HFF-Myc (cell line): ENCODE measurements at regions not wholly inside any gene's neighbourhood (a gene's known extent, or its start where the extent isn't known, plus 50 kb on each side); places are given as distances from the start of the nearest gene placed in this dataset.

Experiments
- DNase-seq: peaks from one replicate; pipeline ENCODE4 v3.0.0-alpha.2; 2011; ENCODE audit warnings: low read depth; ENCODE audit errors: extremely low read depth
- H3K4me3 ChIP-seq: replicated peaks from 2 replicates; pipeline ENCODE4 v1.5.1; 2011; ENCODE audit warnings: low read depth, mild to moderate bottlenecking, control low read depth, low read length
- TF ChIP-seq, protein P1 (sequence below): IDR thresholded peaks from 2 replicates; pipeline ENCODE4 v1.5.1; 2012; ENCODE audit warnings: mild to moderate bottlenecking, low read depth, low read length, control low read depth; ENCODE audit errors: missing control alignments

DNA sequence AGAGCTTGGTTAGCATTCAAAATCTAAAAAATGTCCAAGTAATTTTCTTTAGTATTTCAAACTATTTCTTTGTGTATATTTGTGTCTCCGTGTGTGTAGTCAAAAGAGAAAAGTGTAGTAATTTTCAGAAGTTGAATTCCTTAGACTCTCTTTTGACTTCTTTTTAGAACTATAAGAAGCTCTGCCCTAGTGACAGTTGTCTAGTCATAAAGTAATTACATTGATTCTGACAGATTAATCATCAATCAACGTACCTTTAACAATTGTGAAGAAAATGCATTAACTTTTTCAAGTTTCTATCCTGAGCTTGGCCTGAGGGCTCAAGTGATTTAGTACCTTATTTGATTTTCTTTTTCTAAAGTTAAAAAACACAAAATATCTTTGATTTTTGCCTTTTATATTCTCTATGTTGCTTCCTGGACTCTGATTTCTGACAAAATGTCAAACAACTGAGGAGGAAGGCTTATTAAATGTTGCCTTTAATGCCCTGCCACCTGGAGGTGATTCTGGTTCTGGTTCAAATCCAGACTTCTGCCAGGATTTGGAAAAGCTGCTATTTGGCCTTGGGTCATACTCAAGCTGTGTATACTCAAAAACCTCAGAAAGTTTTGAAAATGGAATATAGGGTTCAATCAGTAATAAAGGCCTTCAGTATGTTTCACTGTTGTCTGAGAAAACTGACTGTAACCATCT, 653.6 kb downstream of the NSUN3 start:
- H3K4me3 ChIP-seq = no peak overlapping the region
- TF ChIP-seq, protein P1, sequence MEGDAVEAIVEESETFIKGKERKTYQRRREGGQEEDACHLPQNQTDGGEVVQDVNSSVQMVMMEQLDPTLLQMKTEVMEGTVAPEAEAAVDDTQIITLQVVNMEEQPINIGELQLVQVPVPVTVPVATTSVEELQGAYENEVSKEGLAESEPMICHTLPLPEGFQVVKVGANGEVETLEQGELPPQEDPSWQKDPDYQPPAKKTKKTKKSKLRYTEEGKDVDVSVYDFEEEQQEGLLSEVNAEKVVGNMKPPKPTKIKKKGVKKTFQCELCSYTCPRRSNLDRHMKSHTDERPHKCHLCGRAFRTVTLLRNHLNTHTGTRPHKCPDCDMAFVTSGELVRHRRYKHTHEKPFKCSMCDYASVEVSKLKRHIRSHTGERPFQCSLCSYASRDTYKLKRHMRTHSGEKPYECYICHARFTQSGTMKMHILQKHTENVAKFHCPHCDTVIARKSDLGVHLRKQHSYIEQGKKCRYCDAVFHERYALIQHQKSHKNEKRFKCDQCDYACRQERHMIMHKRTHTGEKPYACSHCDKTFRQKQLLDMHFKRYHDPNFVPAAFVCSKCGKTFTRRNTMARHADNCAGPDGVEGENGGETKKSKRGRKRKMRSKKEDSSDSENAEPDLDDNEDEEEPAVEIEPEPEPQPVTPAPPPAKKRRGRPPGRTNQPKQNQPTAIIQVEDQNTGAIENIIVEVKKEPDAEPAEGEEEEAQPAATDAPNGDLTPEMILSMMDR = no peak
- DNase-seq = no peak

- DNase-seq = no peak
- H3K4me3 ChIP-seq = no peak overlapping the region
- TF ChIP-seq, protein P1 = no peak
Observed at GRCh38 chr3:94734206-94734605, 671.3 kb downstream of the NSUN3 start.

GRCh38 chr3:94735354-94735753, 672.5 kb downstream of the NSUN3 start:
- TF ChIP-seq, protein P1 = no peak
- H3K4me3 ChIP-seq = no peak overlapping the region
- DNase-seq = no peak

GRCh38 chr3:94737116-94737515, 674.3 kb downstream of the NSUN3 start:
- TF ChIP-seq, protein P1 = no peak
- DNase-seq = no peak
- H3K4me3 ChIP-seq = no peak overlapping the region

- no peak for DNase-seq
- no peak overlapping the region for H3K4me3 ChIP-seq
- TF ChIP-seq, protein P1 = no peak
Observed at GRCh38 chr3:94739420-94739819, 676.6 kb downstream of the NSUN3 start.

DNA sequence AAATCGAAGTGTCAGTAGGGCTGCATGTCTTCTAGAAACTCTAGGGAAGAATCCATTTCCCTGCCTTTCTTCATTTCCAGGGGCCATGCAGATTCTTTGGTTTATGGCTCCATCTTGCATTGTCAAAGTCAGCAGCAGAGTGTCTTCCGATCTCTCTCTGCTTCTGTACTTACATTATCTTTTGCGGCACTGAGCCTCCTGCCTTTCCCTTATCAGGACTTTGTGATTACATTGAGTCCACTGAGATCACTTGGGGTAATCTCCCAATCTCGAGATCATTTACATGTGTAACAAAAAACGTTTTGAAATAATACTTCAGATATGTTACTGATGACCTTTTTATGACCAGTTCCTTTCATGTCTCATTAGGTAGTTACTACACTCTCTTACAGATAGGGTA, 695.9 kb downstream of the NSUN3 start:
- no peak overlapping the region for H3K4me3 ChIP-seq
- TF ChIP-seq, protein P1 = no peak
- DNase-seq = no peak

DNA sequence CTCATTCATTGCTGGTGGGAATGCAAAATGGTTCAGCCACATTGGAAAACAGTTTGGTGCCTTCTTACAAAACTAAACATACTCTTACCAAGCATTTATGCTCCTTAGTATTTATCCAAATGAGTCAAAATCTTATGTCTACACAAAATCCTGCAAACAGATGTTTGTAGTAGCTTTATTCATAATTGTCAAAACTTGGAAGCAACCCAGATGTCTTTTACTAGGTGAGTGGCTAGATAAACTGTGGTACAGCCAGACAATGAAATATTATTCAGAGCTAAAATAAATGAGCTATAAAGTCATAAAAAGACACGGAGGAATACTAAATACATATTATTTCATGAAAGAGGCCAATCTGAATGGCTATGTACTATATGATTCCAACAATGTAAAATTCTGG, 709.5 kb downstream of the NSUN3 start:
- no peak overlapping the region for H3K4me3 ChIP-seq
- TF ChIP-seq, protein P1 = no peak
- no peak for DNase-seq
